IMR-90 (cell line): ENCODE measurements at regions not wholly inside any gene's neighbourhood (a gene's known extent, or its start where the extent isn't known, plus 50 kb on each side); places are given as distances from the start of the nearest gene placed in this dataset.

Experiments
- ATAC-seq: fragments of 200-7000 bp; cut with Tn5 transposase; 2 replicates; pipeline ENCODE4 v1.9.1; 2020; ENCODE audit warnings: low read depth, mild to moderate bottlenecking, moderate library complexity
- BruUV-seq: library from RNA; stranded (reverse); fragments of 400-500 nt; replicated peaks from 2 replicates; lab custom pipeline; 2021; lab: Mats Ljungman, UMichigan
- CTCF ChIA-PET: fragments of 300-600 bp; formaldehyde crosslinking; extraction: SDS; loops from one replicate; lab custom pipeline; 2021; ENCODE audit warnings: antibody characterized with exemption; lab: Yijun Ruan, JAX
- POLR2A ChIA-PET: fragments of 300-600 bp; sonication (Branson Sonifier 250); formaldehyde crosslinking; loops from one replicate; lab custom pipeline; 2022; ENCODE audit warnings: antibody characterized with exemption; ENCODE audit not compliant: unreplicated experiment; lab: Charles Lee
- DNase-seq: peaks from one replicate; pipeline ENCODE4 v3.0.0; 2013
- H2AFZ ChIP-seq: replicated peaks from 2 replicates; pipeline ENCODE3; 2013; ENCODE audit warnings: low read length, mild to moderate bottlenecking; ENCODE audit not compliant: poor library complexity
- H2AK5ac ChIP-seq: 2 replicates; pipeline ENCODE4 v1.6.1; 2013; ENCODE audit warnings: low read depth, low read length, inconsistent platforms
- H2AK9ac ChIP-seq: replicated peaks from 2 replicates; pipeline ENCODE3; 2013; ENCODE audit warnings: mild to moderate bottlenecking, low read depth, low read length, moderate library complexity; ENCODE audit not compliant: poor library complexity
- H2BK120ac ChIP-seq: 2 replicates; pipeline ENCODE4 v1.6.1; 2013; ENCODE audit warnings: low read depth, low read length, inconsistent platforms
- H2BK15ac ChIP-seq: 3 replicates; pipeline ENCODE4 v1.6.1; 2013; ENCODE audit warnings: low read depth, low read length, inconsistent platforms
- H2BK20ac ChIP-seq: 2 replicates; pipeline ENCODE4 v1.6.1; 2013; ENCODE audit warnings: low read depth, mild to moderate bottlenecking, inconsistent platforms, low read length, moderate library complexity
- H2BK5ac ChIP-seq: 2 replicates; pipeline ENCODE4 v1.6.1; 2013; ENCODE audit warnings: mild to moderate bottlenecking, low read depth, low read length, inconsistent platforms; ENCODE audit not compliant: poor library complexity, severe bottlenecking
- H3K14ac ChIP-seq: replicated peaks from 2 replicates; pipeline ENCODE4 v1.6.1; 2013; ENCODE audit warnings: low read depth, low read length, inconsistent platforms
- H3K18ac ChIP-seq: 2 replicates; pipeline ENCODE4 v1.6.1; 2013; ENCODE audit warnings: low read depth, low read length, control low read depth
- H3K23ac ChIP-seq: 2 replicates; pipeline ENCODE4 v1.6.1; 2013; ENCODE audit warnings: low read depth, low read length, inconsistent platforms
- H3K27ac ChIP-seq: 2 replicates; pipeline ENCODE4 v1.5.1; 2013; ENCODE audit warnings: mild to moderate bottlenecking, control low read depth, low read length; ENCODE audit not compliant: insufficient read depth
- H3K27me3 ChIP-seq: 2 replicates; pipeline ENCODE4 v1.6.1; 2013; ENCODE audit warnings: low read length; ENCODE audit not compliant: control insufficient read depth, insufficient read depth
- H3K36me3 ChIP-seq: 2 replicates; pipeline ENCODE4 v1.6.1; 2013; ENCODE audit warnings: low read length, mixed read lengths; ENCODE audit not compliant: control insufficient read depth, insufficient read depth
- H3K4ac ChIP-seq: 2 replicates; pipeline ENCODE4 v1.6.1; 2013; ENCODE audit warnings: low read depth, low read length, inconsistent platforms
- H3K4me1 ChIP-seq: 2 replicates; pipeline ENCODE4 v1.6.1; 2013; ENCODE audit warnings: low read length, mixed read lengths; ENCODE audit not compliant: control insufficient read depth, insufficient read depth
- H3K4me2 ChIP-seq: 2 replicates; pipeline ENCODE4 v1.6.1; 2013; ENCODE audit warnings: low read depth, mild to moderate bottlenecking, control low read depth, low read length, moderate library complexity
- H3K4me3 ChIP-seq: 2 replicates; pipeline ENCODE4 v1.5.1; 2013; ENCODE audit warnings: low read depth, mild to moderate bottlenecking, control low read depth, low read length, moderate library complexity; ENCODE audit not compliant: insufficient read depth
- H3K56ac ChIP-seq: 2 replicates; pipeline ENCODE4 v1.6.1; 2013; ENCODE audit warnings: low read length, inconsistent platforms; ENCODE audit not compliant: insufficient read depth; ENCODE audit errors: extremely low read depth
- H3K79me1 ChIP-seq, 2 experiments: 2 replicates each; pipeline ENCODE4 v1.6.1; 2013; ENCODE audit warnings: low read length in 2 of 2, inconsistent platforms in 1 of 2, low read depth in 1 of 2
- H3K9ac ChIP-seq: 2 replicates; pipeline ENCODE4 v1.6.1; 2013; ENCODE audit warnings: low read depth, low read length, control low read depth
- H3K9me1 ChIP-seq: 2 replicates; pipeline ENCODE4 v1.6.1; 2013; ENCODE audit warnings: low read length, inconsistent platforms; ENCODE audit not compliant: insufficient read depth
- H3K9me3 ChIP-seq: 2 replicates; pipeline ENCODE4 v1.6.1; 2013; ENCODE audit warnings: low read length; ENCODE audit not compliant: control insufficient read depth, insufficient read depth
- H4K20me1 ChIP-seq: 2 replicates; pipeline ENCODE4 v1.6.1; 2013; ENCODE audit warnings: low read length, inconsistent platforms; ENCODE audit not compliant: insufficient read depth
- H4K5ac ChIP-seq: 2 replicates; pipeline ENCODE4 v1.6.1; 2013; ENCODE audit warnings: mild to moderate bottlenecking, low read depth, low read length, control low read depth
- H4K8ac ChIP-seq, 2 experiments: 2 replicates each; pipeline ENCODE4 v1.6.1; 2013; ENCODE audit warnings: low read depth in 2 of 2, low read length in 2 of 2, control low read depth in 1 of 2, inconsistent platforms in 1 of 2
- H4K91ac ChIP-seq: 2 replicates; pipeline ENCODE4 v1.6.1; 2013; ENCODE audit warnings: low read depth, low read length, inconsistent platforms; ENCODE audit not compliant: insufficient read depth
- BHLHE40 ChIP-seq: fragments of 150-350 bp; IDR thresholded peaks from 2 replicates; pipeline ENCODE4 v1.6.1; 2016; ENCODE audit warnings: mild to moderate bottlenecking, low read depth, low read length
- CEBPB ChIP-seq: IDR thresholded peaks from 2 replicates; pipeline ENCODE4 v1.6.1; 2012; ENCODE audit warnings: low read depth, low read length, improper control_type of control experiment
- CHD1 ChIP-seq: IDR thresholded peaks from 2 replicates; pipeline ENCODE4 v1.6.1; 2012; ENCODE audit warnings: low read depth, low read length, improper control_type of control experiment
- ELK1 ChIP-seq: fragments of 150-350 bp; IDR thresholded peaks from 2 replicates; pipeline ENCODE4 v1.6.1; 2016; ENCODE audit warnings: low read depth, mild to moderate bottlenecking, low read length, moderate library complexity, borderline replicate concordance
- MAFK ChIP-seq: IDR thresholded peaks from 2 replicates; pipeline ENCODE4 v1.6.1; 2012; ENCODE audit warnings: low read depth, low read length, improper control_type of control experiment
- MAZ ChIP-seq: IDR thresholded peaks from 2 replicates; pipeline ENCODE4 v1.6.1; 2012; ENCODE audit warnings: low read depth, mild to moderate bottlenecking, low read length, improper control_type of control experiment, moderate library complexity, borderline replicate concordance
- MXI1 ChIP-seq: IDR thresholded peaks from 2 replicates; pipeline ENCODE4 v1.6.1; 2012; ENCODE audit warnings: low read depth, mild to moderate bottlenecking, low read length, moderate library complexity, borderline replicate concordance
- NFE2L2 ChIP-seq: fragments of 150-350 bp; IDR thresholded peaks from 2 replicates; pipeline ENCODE4 v1.6.1; 2016; ENCODE audit warnings: low read depth, mild to moderate bottlenecking, low read length
- RAD21 ChIP-seq: IDR thresholded peaks from 2 replicates; pipeline ENCODE4 v1.6.1; 2012; ENCODE audit warnings: low read length, improper control_type of control experiment
- RCOR1 ChIP-seq: IDR thresholded peaks from 2 replicates; pipeline ENCODE4 v1.6.1; 2012; ENCODE audit warnings: mild to moderate bottlenecking, low read length, improper control_type of control experiment; ENCODE audit not compliant: insufficient replicate concordance
- RFX5 ChIP-seq: IDR thresholded peaks from 2 replicates; pipeline ENCODE4 v1.8.0; 2012; ENCODE audit warnings: low read depth, mild to moderate bottlenecking, low read length, moderate library complexity
- SMC3 ChIP-seq: fragments of 150-350 bp; IDR thresholded peaks from 2 replicates; pipeline ENCODE4 v1.6.1; 2016; ENCODE audit warnings: low read depth, mild to moderate bottlenecking, antibody characterized with exemption, low read length, moderate library complexity
- USF2 ChIP-seq: fragments of 150-350 bp; IDR thresholded peaks from 2 replicates; pipeline ENCODE4 v1.6.1; 2017; ENCODE audit warnings: mild to moderate bottlenecking, antibody characterized with exemption, low read length, low read depth
- WGBS, 2 experiments: methylation state at CpG; one replicate each; pipeline versions ENCODE4 v1.1.5 to v1.1.7; 2013; ENCODE audit warnings: missing lambda C conversion rate in 2 of 2; ENCODE audit not compliant: insufficient read length in 1 of 2; ENCODE audit errors: extremely low coverage in 2 of 2; 5-methylcytosine and 5-hydroxymethylcytosine counted together
- dilution Hi-C: fragments of 300-500 bp; cut with HindIII; formaldehyde crosslinking; loops from one replicate; pipeline ENCODE4 v1.14.3; 2018; ENCODE audit warnings: low sequenced_read_pairs; ENCODE audit not compliant: unreplicated experiment
- in situ Hi-C: fragments of 300-500 bp; cut with MboI; formaldehyde crosslinking; loops from 3 replicates; pipeline ENCODE4 v1.14.3; 2019; ENCODE audit warnings: low sequenced_read_pairs, inconsistent platforms, mixed read lengths
- intact Hi-C: fragments of 100-400 bp; cut with micrococcal nuclease; formaldehyde crosslinking; loops from 2 replicates; pipeline ENCODE4 v1.10.0; 2022

- H2AFZ ChIP-seq, result no peak overlapping the region
- H3K14ac ChIP-seq, result no peak overlapping the region
- ChIA-PET CTCF (no interaction called here), POLR2A (no interaction called here)
- no peaks in the 10 kb centered on the region for H3K9me1 ChIP-seq
- in situ Hi-C loops, result no loop called here
- 0 out of 2 replicates have a peak, but pooled peaks cover 2% of the 10 kb centered on the region for H3K9me3 ChIP-seq
- no peak overlapping the region for H4K5ac ChIP-seq
- no peaks in the 10 kb centered on the region for H3K79me1 ChIP-seq
- H3K4me1 ChIP-seq, result no peaks in the 10 kb centered on the region
- H3K18ac ChIP-seq, result no peak overlapping the region
- H3K4me2 ChIP-seq, result no peak overlapping the region
- no CpG with 5 or more reads among the region's 3 CpGs for WGBS, 2 experiments
- no peak overlapping the region for H3K4ac ChIP-seq
- H2BK5ac ChIP-seq, result no peak overlapping the region
- H4K8ac ChIP-seq, result no peak overlapping the region
- H2BK15ac ChIP-seq, result no peak overlapping the region
- H2AK9ac ChIP-seq, result no peak overlapping the region
- no peak overlapping the region for H2BK20ac ChIP-seq
- no peak overlapping the region for H3K56ac ChIP-seq
- H3K9ac ChIP-seq, result no peak overlapping the region
- intact Hi-C loops, result no loop called here
- BruUV-seq, result no TSS peak
- dilution Hi-C loops, result no loop called here
- no peak overlapping the region for H2AK5ac ChIP-seq
- TF ChIP-seq BHLHE40, result no peak
- no peak for TF ChIP-seq RFX5
- TF ChIP-seq MAZ, result no peak
- no peak for TF ChIP-seq SMC3
- no peak for TF ChIP-seq CEBPB
- TF ChIP-seq NFE2L2, result no peak
- no peak for TF ChIP-seq USF2
- no peak for TF ChIP-seq MXI1
- no peak for TF ChIP-seq CHD1
- no peak for TF ChIP-seq MAFK
- no peak for TF ChIP-seq RAD21
- TF ChIP-seq RCOR1, result no peak
- TF ChIP-seq ELK1, result no peak
- no peak for ATAC-seq
- H3K4me3 ChIP-seq, result no peak overlapping the region
- H3K23ac ChIP-seq, result no peak overlapping the region
- peaks cover 2% of the 10 kb centered on the region; the same call in 1 of the 2 replicates for H3K27me3 ChIP-seq
- no peaks in the 10 kb centered on the region for H4K20me1 ChIP-seq
- H2BK120ac ChIP-seq, result no peak overlapping the region
- no peak for DNase-seq
- H4K91ac ChIP-seq, result no peak overlapping the region
- H3K36me3 ChIP-seq, result no peaks in the 10 kb centered on the region
- no peak overlapping the region for H3K27ac ChIP-seq
Measured at GRCh38 chr9:76964612-76965011, 54.8 kb upstream of the FOXB2 start.
